ENCODE measurements at regions not wholly inside any gene's neighbourhood (a gene's known extent, or its start where the extent isn't known, plus 50 kb on each side); places are given as distances from the start of the nearest gene placed in this dataset.

GRCh38 chr3:64871834-64872249 is 184.0 kb upstream of the ADAMTS9 start:
- no peak overlapping the region for H3K27ac Mint-ChIP-seq
- no peak for TF ChIP-seq ARID4B (CRISPR knock-in tag; IDR thresholded peaks at IDR 0.05; ENCODE audit: borderline replicate concordance)
- TF ChIP-seq ZNF317 (CRISPR knock-in tag; IDR thresholded peaks at IDR 0.05; ENCODE audit: borderline replicate concordance, low read depth): no peak
- no peak for TF ChIP-seq SOX15 (CRISPR knock-in tag; IDR thresholded peaks at IDR 0.05)
- no peak for TF ChIP-seq IRF1 (CRISPR knock-in tag; IDR thresholded peaks at IDR 0.05)
- TF ChIP-seq FOXP4 (CRISPR knock-in tag; IDR thresholded peaks at IDR 0.05): no peak
- no peak for TF ChIP-seq RORB (CRISPR knock-in tag; IDR thresholded peaks at IDR 0.05)
- no peak for TF ChIP-seq AFF4 (CRISPR knock-in tag; IDR thresholded peaks at IDR 0.05; ENCODE audit: borderline replicate concordance)
- ATAC-seq: no peak
- ChIA-PET CTCF (no interaction called here), POLR2A (no interaction called here)
- H3K4me1 Mint-ChIP-seq: peaks cover 3% of the 10 kb centered on the region; the same call in 1 of the 2 replicates
- DNase-seq (ENCODE audit: low spot score): no peak
- H3K27me3 Mint-ChIP-seq (ENCODE audit: low read depth): peaks cover 5% of the 10 kb centered on the region; the same call in 1 of the 2 replicates
- H3K9me3 Mint-ChIP-seq: peaks cover 5% of the 10 kb centered on the region; the same call in 1 of the 2 replicates
- H3K36me3 Mint-ChIP-seq: no peaks in the 10 kb centered on the region
- H3K4me3 Mint-ChIP-seq: no peak overlapping the region

GRCh38 chr3:64870876-64871646 is 183.3 kb upstream of the ADAMTS9 start:
- no peak for ATAC-seq
- Mint-ChIP-seq H3K9me3 (peaks cover 5% of the 10 kb centered on the region; the same call in 1 of the 2 replicates), H3K36me3 (no peaks in the 10 kb centered on the region), H3K27ac (no peak overlapping the region), H3K27me3 (ENCODE audit: low read depth) (peaks cover 5% of the 10 kb centered on the region; the same call in 1 of the 2 replicates), H3K4me3 (no peak overlapping the region), H3K4me1 (peaks cover 10% of the 10 kb centered on the region)
- no peak for DNase-seq (ENCODE audit: low spot score)
- ChIA-PET CTCF (interaction anchor here (0.6 kb wide), 1 partner anchor 41 kb away, joined by 3 read pairs; no protein-coding TSS in a partner anchor), POLR2A (no interaction called here)
- no peak for TF ChIP-seq ZNF425 (CRISPR knock-in tag; conservative IDR thresholded peaks at IDR 0.05)
- no peak for TF ChIP-seq E2F4 (CRISPR knock-in tag; IDR thresholded peaks at IDR 0.05; ENCODE audit: borderline replicate concordance, low read depth)
- TF ChIP-seq NR3C1 (CRISPR knock-in tag; conservative IDR thresholded peaks at IDR 0.05; ENCODE audit: low read depth): no peak
- no peak for TF ChIP-seq PRRX2 (CRISPR knock-in tag; IDR thresholded peaks at IDR 0.05)
- no peak for TF ChIP-seq JUN (CRISPR knock-in tag; IDR thresholded peaks at IDR 0.05)
- no peak for TF ChIP-seq STAT6 (CRISPR knock-in tag; conservative IDR thresholded peaks at IDR 0.05; ENCODE audit: low read depth)
- TF ChIP-seq NFYB (CRISPR knock-in tag; conservative IDR thresholded peaks at IDR 0.05; ENCODE audit: low read depth): no peak
- TF ChIP-seq ESRRA (CRISPR knock-in tag; IDR thresholded peaks at IDR 0.05; ENCODE audit: borderline replicate concordance): no peak

All from WTC11 (cell line).